NCI-H1417 (cell line): ENCODE measurements at regions not wholly inside any gene's neighbourhood (a gene's known extent, or its start where the extent isn't known, plus 50 kb on each side); places are given as distances from the start of the nearest gene placed in this dataset.
A peak's percentile ranks its signal among the peaks of the same experiment; 100 is the strongest.

Experiments used
- DNase-seq, 3 experiments: peaks; one replicate each; lab custom pipeline; 2025; lab: John Stamatoyannopoulos, UW

DNA sequence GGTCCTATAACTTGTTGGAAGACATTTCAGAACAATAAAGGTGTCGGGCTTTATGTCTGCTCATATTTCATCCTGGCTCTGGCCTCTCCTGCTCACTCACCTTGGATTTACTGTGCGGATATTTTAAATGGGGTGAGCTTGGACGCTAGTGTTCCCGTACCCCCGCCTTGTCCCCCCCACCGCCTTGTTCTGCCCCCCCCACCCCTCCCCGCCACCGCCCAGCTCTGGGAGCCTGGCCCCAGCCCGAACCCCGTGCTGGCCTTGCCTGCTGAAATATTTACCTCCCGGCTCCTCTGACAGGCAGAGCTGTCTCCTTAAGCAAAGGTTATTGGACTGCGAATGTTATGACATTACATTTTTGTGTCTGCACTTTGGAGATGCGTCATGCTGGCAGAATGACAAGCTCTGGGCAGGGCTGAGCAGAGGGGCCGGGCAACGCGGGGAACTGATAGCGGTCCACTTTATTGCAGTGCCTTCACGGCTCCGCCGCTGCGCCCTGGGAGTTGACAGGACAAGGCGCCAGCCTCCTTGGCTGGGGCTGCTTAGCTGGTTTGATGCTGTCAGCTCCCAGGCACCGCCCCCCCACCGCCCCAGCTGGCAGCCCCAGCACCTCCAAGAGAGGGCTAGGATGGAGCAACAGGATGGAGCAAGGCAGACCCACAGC is 222.5 kb upstream of the GSE1 start:
- DNase-seq, result peak; percentile 29 to 63 (median 37)

GRCh38 chr16:85391175-85391707 is 221.9 kb upstream of the GSE1 start:
- DNase-seq, result no peak

DNA sequence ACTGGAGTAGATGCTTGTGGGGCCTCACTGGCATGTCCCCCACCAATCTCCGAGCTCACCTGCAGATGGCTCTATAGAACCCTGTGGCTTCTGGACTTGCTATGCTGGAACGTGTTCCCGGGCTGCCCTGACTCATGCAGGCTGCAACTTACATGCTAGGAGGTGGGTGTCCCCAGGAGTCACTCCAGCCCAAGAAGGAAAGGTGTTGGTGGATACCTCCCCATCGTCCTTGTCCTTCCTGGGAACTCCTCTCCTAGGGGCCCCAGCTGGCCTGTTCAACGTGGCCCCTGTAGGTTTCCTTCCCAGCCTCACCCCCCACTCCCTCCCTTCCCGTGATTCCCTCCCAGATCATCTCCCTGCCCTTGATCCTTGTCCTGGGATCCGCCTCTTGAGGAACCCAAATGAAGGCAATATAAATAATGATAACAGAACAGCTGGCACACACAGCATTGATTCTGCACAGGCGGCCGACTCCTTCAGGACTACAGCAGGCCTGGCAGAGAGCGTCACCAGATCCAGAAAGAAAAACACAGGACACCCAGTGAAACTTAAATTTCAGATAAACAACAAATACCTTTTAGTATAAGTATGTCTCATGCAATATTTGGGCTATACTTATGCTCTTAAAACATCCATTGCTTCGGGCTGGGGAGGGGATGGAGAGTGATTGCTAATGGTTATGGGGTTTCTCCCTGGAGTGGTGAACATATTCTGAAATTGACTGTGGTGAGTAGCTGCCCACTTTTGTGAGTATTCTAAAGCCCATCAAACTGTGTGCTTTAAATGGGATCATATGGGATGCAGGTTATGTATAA is 221.1 kb upstream of the GSE1 start:
- no peak for DNase-seq

- DNase-seq, result no peak
These were observed 220.1 kb upstream of the GSE1 start for GRCh38 chr16:85392756-85393673.

GRCh38 chr16:85393674-85394451 is 219.3 kb upstream of the GSE1 start:
- DNase-seq, result no peak

DNA sequence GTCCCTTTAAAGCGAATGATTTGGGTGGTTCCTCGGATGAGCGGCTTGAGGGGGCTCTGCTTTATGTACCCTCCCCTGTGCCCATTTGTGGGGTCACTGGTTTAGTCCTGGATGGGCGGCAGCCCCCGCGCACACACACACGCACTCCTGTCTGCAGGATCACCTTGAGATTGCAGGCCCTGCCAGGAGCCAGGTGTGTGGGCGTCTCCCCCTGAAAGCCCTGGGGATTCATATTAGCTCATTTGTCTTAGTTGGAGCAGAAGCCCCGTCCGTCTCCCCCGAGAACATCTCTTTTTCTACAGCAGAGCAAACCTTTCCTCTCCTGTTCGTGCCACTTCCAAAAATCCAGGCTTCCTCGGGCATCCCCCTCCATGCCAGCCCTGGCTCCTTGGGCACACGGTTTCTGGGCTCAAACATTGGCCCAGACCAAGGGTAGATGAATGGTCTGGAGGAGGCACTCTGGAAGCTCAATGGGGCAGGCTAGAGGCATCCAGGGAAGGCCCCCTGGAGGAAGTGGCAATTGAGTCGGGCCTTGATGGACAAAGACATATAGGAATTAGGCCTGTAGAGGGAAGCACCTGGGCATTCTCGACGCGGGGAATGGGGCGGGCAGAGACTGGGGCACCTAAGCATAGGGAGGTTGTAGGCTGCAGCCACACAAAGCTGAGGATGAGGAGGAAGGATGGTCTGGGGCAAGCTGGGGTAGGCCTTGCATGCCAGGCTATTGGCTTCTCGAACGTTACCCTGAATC is 218.5 kb upstream of the GSE1 start:
- DNase-seq, result peak in 2 of 3 experiments; percentile 16 to 37

GRCh38 chr16:85395207-85395912 is 217.8 kb upstream of the GSE1 start:
- peak; percentile 53 to 93 (median 80) for DNase-seq

- peak in 1 of 3 experiments; percentile 48 for DNase-seq
These were observed 216.9 kb upstream of the GSE1 start for GRCh38 chr16:85395913-85396878.

DNA sequence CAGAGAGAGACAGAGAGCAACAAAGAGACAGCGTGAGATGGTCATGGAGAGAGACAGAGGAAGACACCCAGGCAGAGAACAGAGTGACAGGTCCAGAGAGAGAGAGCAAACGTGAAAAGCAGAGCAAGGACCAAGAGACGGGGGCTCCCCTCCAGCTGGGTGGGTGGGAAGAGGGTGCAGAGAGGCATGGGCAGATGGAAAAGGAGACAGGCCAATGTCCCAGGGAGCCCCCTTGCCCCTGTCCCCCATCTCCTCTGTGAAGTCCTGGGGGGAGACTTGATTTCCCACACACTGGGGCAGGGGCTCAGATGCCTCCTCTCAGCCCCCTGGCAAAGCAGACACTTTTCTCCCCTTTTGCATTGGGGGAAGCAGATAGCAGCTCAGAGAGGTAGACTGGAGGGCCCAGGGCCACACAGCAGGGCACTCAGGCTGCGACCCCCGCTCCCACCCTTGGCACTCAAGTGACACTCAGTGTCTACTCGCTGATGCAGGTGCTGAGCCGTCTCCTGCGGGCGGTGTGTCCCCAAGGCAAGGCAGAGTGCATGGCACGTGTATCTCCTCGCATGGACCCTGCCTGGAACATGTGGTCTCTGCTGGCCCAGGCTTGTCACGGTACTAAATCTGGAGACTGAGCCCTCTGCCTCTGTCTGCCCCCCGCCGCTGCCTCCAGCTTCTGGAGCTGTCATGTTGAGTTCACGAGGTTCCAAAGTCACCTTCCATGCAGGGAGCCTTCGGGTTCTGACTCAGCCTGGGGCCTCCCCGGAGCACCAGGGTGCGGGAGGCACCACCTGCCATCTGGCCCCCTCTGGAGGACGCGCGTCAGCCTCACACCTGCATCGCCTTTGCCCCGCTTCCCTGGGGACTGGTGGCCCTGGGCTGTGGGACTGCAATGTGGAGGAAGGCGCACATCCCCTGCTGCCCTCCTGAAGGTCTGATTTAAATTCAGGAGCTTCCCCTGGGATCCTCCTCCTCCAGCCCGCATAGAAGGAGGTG is 215.9 kb upstream of the GSE1 start:
- DNase-seq, result peak in 2 of 3 experiments; percentile 65 to 77

DNA sequence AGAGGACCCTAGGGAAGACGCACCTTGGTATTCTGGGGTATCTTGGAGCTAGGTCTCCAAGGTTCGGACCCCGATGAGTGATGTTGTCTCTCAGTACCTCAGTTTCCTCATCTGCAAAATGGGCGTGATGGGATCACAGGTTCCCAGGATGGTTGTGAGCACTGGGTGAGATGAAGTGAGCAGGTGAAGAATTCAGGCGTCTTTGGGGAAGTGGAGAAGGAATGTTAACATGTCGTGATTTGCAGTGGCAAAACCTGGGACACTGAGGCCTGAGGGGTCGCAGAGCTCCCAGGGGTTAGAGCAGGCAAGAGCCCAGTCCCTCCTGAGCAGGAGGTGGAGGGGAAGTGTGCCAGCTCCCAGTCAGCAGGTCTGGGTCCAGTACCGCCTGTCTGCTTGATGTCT is 215.1 kb upstream of the GSE1 start:
- DNase-seq, result no peak

GRCh38 chr16:85398688-85399582 is 214.2 kb upstream of the GSE1 start:
- no peak for DNase-seq

DNA sequence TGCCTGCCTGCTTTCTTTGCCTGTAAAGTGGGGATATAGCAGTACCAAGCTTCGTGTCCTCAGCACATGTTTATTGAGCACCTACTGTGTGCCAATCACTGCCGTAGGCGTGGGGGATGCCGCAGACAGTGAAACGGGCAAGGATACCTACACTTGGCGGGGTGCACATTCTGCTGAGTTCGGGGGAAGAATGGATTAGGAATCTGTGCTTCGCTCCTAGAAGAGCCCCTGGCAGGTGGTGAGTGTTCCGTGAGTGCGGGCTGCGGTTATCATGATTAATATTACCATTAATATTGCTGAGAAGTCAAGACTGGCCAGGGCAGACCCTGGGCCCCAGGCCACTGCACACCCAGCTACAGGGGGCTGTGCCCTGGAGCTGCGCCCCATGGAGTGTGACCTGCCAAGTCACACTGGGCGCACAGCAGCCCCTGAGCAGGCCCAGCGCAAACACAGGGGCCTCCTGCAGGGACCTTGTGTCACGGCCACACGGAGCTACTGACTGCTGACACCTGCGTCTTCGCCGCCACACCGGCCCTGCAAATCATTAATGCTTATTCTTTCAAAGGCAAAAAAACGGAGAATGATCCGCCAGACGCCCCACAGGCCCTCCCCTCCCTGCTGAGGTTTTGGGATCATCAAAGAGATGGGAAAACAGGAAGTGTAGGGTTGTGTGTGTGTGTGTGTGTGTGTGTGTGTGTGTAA is 213.4 kb upstream of the GSE1 start:
- peak in 2 of 3 experiments; percentile 66 to 84 for DNase-seq

DNA sequence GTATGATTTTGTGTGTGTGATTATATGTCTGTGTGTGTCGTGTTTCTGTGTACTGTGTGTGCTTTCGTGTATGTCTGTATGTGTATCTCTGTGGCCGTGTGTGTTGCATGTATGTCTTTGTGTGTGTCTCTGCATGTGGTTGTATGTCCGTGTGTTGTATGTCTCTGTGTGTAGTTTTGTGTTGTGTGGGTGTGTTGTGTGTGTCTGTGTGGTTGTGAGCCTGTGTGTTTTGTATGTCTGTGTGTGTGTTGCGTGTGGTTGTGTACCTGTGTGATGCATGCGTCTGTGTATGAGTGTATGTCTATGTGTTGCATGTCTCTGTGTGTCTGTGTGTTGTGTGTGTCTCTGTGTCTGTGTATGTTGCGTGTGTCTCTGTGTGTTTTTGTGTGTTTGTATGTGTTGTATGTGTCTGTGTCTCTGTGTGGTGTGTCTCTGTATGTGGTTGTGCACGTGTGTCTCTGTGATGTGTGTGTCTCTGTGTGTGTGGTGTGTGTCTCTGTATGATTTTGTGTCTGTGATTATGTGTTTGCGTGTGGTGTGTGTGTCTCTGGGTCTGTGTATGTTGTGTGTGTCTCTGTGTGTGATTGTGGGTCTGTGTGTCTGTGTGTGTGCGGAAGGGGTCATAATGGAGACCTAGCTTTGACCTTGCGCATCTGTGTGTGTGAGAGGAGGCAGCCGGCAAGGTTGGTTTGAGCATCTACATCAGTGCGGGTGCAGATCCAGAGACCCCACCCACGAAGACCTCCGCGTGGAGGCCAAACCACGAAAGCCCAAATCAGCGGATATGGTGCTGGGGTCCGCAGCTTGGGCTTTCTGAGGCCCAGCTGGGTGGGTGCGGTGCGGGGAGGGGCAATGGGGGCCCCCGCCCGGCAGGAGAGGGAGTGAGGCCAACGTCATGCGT is 212.6 kb upstream of the GSE1 start:
- no peak for DNase-seq

DNA sequence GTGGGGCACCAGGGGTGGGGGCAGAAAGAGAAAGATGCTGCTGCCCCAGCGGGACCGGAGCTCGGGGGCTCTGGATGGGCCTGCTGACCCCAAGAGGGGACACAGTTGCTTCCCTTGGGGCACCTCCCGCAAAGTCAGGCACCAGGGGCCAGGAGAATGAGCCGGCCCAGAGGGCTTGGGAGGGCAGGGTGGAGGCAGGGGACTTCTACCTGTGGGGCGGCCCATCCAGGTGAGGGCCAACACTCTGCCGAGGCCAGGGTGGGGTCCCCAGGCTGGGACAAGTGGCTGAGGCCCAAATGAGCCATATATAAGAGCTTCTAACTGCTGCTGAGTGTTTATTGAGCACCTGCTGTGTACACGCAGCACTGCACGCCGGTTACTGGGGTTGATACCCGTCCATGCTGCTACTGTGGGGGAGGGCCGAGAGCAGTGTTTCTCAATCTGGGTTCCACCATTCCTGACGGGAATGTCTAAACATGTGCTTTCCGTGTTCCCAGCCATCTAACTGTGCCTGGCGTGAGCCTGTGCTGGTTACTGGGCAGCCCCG is 211.7 kb upstream of the GSE1 start:
- no peak for DNase-seq
